ENCODE measurements at regions not wholly inside any gene's neighbourhood (a gene's known extent, or its start where the extent isn't known, plus 50 kb on each side); places are given as distances from the start of the nearest gene placed in this dataset.

- ChIA-PET POLR2A (no interaction called here), CTCF (ENCODE audit: low intra/inter-chr PET ratio) (no interaction called here)
- in situ Hi-C loops (cut with MboI), result no loop called here
- FAIRE-seq (no peak), DNase-seq (ENCODE audit: extremely low read depth in 1 of 4, low spot score in 3 of 4) (no peak), ATAC-seq (no peak)
- no peak overlapping the region for H3K9ac ChIP-seq (ENCODE audit: insufficient read depth in 1 of 2, low read depth in 2 of 2, low read length in 2 of 2)
- H4K20me1 ChIP-seq (replicated peaks; ENCODE audit: control insufficient read depth, insufficient read depth, low read length), result no peaks in the 10 kb centered on the region
- no peaks in the 10 kb centered on the region for H3K36me3 ChIP-seq (ENCODE audit: control insufficient read depth, insufficient read depth, low read length)
- no peak overlapping the region for H3K4me3 ChIP-seq
- TF ChIP-seq KDM4B (IDR thresholded peaks at IDR 0.05; ENCODE audit: borderline replicate concordance in 2 of 2, low read depth in 1 of 2) (no peak), SAFB (IDR thresholded peaks at IDR 0.05; ENCODE audit: borderline replicate concordance, low read depth, low read length) (no peak)
- no peaks in the 10 kb centered on the region for H3K9me1 ChIP-seq (ENCODE audit: control insufficient read depth, insufficient read depth, low read length)
- no peak overlapping the region for H3K4me2 ChIP-seq (ENCODE audit: insufficient read depth, low read length)
- intact Hi-C loops (cut with micrococcal nuclease), result no loop called here
- WGBS (ENCODE audit: insufficient coverage, low coverage, missing lambda C conversion rate), result 0% methylated on average over 1 of the region's 1 CpG
- no peaks in the 10 kb centered on the region for H3K9me3 ChIP-seq (replicated peaks; ENCODE audit: control insufficient read depth, insufficient read depth, low read depth, low read length)
- BruUV-seq (replicated peaks), result no TSS peak
- no peaks in the 10 kb centered on the region for H3K27me3 ChIP-seq (ENCODE audit: control insufficient read depth in 2 of 2, insufficient read depth in 2 of 2, low read length in 2 of 2)
- H3K79me2 ChIP-seq (ENCODE audit: control insufficient read depth, insufficient read depth, low read length), result no peaks in the 10 kb centered on the region
- no peak overlapping the region for H2AFZ ChIP-seq (ENCODE audit: low read depth, low read length)
- no peaks in the 10 kb centered on the region for H3K4me1 ChIP-seq (replicated peaks in 1 of 2; ENCODE audit: control insufficient read depth in 2 of 2, insufficient read depth in 2 of 2, low read length in 2 of 2)
- no peak overlapping the region for H3K27ac ChIP-seq (ENCODE audit: extremely low read depth, low read depth, low read length)
These were observed 240.1 kb downstream of the UTP18 start for GRCh38 chr17:51500454-51500853.

- ATAC-seq (no peak), FAIRE-seq (no peak), DNase-seq (ENCODE audit: extremely low read depth in 1 of 4, low spot score in 3 of 4) (no peak)
- H3K4me1 ChIP-seq (replicated peaks in 1 of 2; ENCODE audit: control insufficient read depth in 2 of 2, insufficient read depth in 2 of 2, low read length in 2 of 2), result no peaks in the 10 kb centered on the region
- H3K79me2 ChIP-seq (ENCODE audit: control insufficient read depth, insufficient read depth, low read length), result no peaks in the 10 kb centered on the region
- WGBS (ENCODE audit: insufficient coverage, low coverage, missing lambda C conversion rate), result 0% methylated on average over 1 of the region's 1 CpG
- no peaks in the 10 kb centered on the region for H3K36me3 ChIP-seq (ENCODE audit: control insufficient read depth, insufficient read depth, low read length)
- POLR2A ChIA-PET, result no interaction called here
- H3K4me2 ChIP-seq (ENCODE audit: insufficient read depth, low read length), result no peak overlapping the region
- intact Hi-C loops (cut with micrococcal nuclease), result no loop called here
- no TSS peak for BruUV-seq (replicated peaks)
- H2AFZ ChIP-seq (ENCODE audit: low read depth, low read length), result no peak overlapping the region
- H3K27ac ChIP-seq (ENCODE audit: extremely low read depth, low read depth, low read length), result no peak overlapping the region
- H3K9ac ChIP-seq (ENCODE audit: insufficient read depth in 1 of 2, low read depth in 2 of 2, low read length in 2 of 2), result no peak overlapping the region
- CTCF ChIA-PET (ENCODE audit: low intra/inter-chr PET ratio), result no interaction called here
- H4K20me1 ChIP-seq (replicated peaks; ENCODE audit: control insufficient read depth, insufficient read depth, low read length), result no peaks in the 10 kb centered on the region
- H3K4me3 ChIP-seq, result no peak overlapping the region
- no peaks in the 10 kb centered on the region for H3K9me3 ChIP-seq (replicated peaks; ENCODE audit: control insufficient read depth, insufficient read depth, low read depth, low read length)
- in situ Hi-C loops (cut with MboI), result no loop called here
- no peaks in the 10 kb centered on the region for H3K27me3 ChIP-seq (ENCODE audit: control insufficient read depth in 2 of 2, insufficient read depth in 2 of 2, low read length in 2 of 2)
- no peaks in the 10 kb centered on the region for H3K9me1 ChIP-seq (ENCODE audit: control insufficient read depth, insufficient read depth, low read length)
- TF ChIP-seq STAT5A (IDR thresholded peaks at IDR 0.05; ENCODE audit: borderline replicate concordance, low read length) (no peak), GATAD2B (IDR thresholded peaks at IDR 0.05; ENCODE audit: borderline replicate concordance) (no peak), ZKSCAN8 (CRISPR knock-in tag; IDR thresholded peaks at IDR 0.05) (no peak), MLLT1 (IDR thresholded peaks at IDR 0.05) (no peak), ZNF655 (CRISPR knock-in tag; IDR thresholded peaks at IDR 0.05) (no peak), MAX (CRISPR knock-in tag; IDR thresholded peaks at IDR 0.05) (no peak)
These were observed 245.1 kb downstream of the UTP18 start for GRCh38 chr17:51505450-51505849.
